NB4 (cell line): ENCODE measurements at regions not wholly inside any gene's neighbourhood (a gene's known extent, or its start where the extent isn't known, plus 50 kb on each side); places are given as distances from the start of the nearest gene placed in this dataset.

ENCODE experiments used
- CTCF ChIP-seq: IDR thresholded peaks from one replicate; pipeline ENCODE4 v1.5.1; 2012; ENCODE audit warnings: low read depth, low read length
- POLR2A ChIP-seq: IDR thresholded peaks from 2 replicates; pipeline ENCODE4 v1.6.1; 2011; ENCODE audit warnings: mild to moderate bottlenecking; ENCODE audit not compliant: insufficient read length; ENCODE audit errors: extremely low read depth

DNA sequence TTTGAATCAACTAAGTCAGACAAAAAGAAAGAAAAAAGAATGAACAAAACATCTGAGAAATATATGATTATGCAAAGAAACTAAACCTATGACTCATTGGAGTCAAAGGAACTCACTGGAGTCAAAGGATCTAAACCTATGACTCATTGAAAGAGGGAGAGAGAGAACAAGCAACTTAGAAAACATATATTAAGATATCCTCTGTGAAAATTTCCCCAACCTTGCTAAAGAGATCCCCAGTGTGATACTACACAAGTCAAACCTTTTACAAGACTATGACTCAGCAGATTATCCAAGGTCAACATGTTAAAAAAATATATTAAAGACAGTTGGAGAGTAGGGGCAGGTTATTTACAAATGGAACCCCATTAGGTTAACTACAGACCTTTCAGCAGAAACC is 1538.3 kb downstream of the NCAM2 start:
- TF ChIP-seq CTCF (no peak), POLR2A (no peak)
